Stimulated activated CD4-positive, alpha-beta T cell treated with anti-CD3 and anti-CD28 coated beads, Interleukin-4, amount 100 ng/mL, for 4 hours (primary cell): ENCODE measurements at regions not wholly inside any gene's neighbourhood (a gene's known extent, or its start where the extent isn't known, plus 50 kb on each side); places are given as distances from the start of the nearest gene placed in this dataset.
"Not testable (repeated sequence)": the region's sequence is repeated elsewhere in the genome, so short reads cannot be mapped to it uniquely, and the experiment has no call there.

Experiments
- DNase-seq, 2 experiments: peaks; one replicate each; pipeline ENCODE4 v3.0.0-alpha.2; 2020

DNA sequence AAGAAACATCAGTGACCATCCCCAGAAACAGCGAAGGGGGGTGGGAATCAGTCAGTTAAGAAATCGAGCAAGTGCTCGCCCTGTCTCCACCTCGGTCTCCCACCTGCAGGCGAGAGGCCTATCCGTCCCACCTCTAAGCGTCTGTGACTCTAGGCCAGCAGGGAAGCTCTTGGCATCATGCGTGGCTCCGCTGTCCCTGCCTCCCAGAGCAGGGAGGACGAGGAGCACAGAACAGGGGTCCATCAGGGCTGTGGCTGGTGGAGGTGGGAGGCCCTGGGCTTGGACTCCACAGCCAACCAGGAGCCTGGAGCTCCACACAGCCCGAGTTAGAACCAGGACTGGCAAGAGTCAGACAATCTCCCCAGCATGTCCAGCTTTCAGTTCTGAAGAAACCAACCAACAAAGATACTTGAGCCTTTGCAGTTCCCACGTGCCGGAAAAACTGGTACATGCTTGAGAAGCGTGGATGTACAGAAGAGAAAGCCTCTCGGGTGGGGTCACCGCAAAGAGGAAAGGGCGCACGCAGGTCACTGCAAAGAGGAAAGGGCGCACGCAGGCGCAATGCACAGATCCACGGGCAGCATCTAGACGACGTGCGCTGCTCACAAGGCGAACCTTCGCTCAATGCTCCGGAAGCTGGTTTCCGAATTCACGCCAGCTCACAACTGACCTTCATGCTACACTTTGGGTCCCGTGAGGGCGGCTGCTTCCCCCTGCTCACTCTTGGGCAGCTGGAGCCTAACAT, 104.5 kb upstream of the ALKAL2 start:
- DNase-seq, result no peak

DNA sequence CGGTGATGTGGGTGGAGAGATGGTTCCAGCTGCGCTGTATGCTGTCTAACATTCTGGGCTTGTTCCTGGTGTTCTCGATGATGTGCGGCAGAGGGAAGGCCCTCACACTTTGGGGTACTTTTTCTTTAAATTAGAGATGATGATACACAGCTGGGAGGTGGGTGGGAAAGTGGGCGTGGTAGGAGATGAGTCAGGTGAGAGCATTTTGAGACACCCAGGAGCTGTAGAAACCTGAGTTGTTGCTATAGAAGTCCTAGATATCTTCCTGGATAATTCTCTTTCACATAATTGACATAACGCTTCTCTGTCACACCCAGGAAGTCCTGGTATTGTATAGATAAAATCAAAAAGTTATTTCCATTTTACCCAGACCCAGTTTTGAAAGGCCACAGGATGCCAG, 103.8 kb upstream of the ALKAL2 start:
- peak in 1 of 2 experiments; percentile 30 for DNase-seq

DNA sequence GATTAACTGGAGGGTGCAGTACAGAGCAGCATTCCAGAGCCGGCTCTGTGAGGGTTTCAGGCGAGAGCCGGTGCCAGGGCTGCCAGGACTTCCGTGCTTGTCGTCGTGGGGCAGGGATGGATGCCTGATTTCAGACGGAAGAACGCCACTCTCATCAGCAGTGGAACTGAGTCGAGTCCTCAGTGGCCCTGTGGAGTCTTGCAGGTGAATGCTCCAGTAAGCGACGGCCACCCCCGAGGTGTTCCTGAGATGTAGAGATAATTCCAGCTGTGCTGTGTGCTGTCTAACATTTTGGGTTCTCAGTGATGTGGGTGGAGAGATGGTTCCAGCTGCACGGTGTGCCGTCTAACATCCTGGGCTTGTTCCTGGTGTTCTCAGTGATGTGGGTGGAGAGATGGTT, 103.1 kb upstream of the ALKAL2 start:
- no peak for DNase-seq

DNA sequence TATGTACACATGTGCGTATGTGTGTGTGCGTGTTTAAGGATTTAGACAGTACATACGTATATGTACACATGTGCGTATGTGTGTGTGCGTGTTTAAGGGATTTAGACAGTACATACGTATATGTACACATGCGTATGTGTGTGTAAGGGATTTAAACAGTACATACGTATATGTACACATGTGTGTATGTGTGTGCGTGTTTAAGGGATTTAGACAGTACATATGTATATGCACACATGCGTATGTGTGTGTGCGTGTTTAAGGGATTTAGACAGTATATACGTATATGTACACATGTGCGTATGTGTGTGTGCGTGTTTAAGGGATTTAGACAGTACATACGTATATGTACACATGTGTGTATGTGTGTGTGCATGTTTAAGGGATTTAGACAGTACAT, 102.1 kb upstream of the ALKAL2 start:
- not testable (repeated sequence) for DNase-seq

DNA sequence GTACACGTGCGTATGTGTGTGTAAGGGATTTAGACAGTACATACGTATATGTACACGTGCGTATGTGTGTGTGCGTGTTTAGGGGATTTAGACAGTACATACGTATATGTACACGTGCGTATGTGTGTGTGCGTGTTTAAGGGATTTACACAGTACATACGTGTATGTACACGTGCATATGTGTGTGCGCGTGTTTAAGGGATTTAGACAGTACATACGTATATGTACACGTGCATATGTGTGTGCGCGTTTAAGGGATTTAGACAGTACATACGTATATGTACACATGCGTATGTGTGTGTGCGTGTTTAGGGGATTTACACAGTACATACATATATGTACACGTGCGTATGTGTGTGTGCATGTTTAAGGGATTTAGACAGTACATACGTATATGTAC, 100.9 kb upstream of the ALKAL2 start:
- not testable (repeated sequence) for DNase-seq

DNA sequence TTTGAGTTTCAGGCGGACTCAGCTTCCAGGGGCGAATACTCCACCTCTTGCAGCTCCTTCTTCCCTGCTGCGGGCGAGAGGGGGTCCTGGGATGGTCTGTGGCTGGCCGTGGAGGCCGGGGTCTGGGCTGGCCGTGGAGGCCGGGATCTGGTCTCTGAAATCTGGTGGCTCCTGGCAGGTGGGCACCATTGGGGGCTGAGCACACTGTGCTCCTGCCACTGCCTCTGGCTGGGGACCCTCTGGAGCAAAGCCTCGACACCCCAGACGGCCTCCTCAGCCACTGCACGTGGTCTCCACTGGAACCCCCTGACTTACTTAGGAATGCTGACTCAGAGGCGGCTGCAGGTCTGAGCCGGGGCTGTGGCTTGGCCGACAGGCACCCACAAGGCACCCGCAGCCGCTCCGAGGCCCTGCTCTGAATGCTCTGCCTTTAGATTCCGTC, 100.1 kb upstream of the ALKAL2 start:
- DNase-seq, result no peak

DNA sequence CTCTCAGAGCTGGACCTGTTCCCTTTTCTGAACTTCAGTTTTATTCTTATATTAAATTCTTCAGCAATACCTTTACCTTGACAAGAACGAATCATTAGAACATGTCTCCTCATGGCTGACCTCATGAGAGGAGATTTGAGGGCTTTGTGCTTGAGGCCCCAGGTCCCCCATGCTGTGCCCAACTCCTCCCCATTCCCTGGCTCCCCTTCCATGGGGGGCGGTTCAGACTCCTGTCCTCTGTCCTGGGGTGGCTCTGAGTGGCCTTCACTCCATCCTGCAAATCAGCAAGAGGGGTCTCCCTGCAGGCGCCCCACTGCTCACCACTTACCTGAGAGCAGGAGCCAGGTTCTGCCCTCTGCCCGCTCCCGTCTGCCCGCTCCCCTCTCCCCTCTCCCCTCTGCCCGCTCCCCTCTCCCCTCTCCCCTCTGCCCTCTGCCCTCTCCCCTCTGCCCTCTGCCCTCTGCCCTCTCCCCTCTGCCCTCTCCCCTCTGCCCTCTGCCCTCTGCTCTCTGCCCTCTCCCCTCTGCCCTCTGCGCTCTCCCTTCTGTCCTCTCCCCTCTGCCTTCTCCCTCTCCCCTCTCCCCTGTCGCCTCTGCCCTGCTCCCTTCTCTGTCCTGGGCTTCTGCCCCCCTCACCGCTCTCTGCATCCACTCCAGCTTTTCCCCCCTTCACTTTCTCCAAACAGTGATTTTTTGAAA, 98.7 kb upstream of the ALKAL2 start:
- DNase-seq, result no peak

DNA sequence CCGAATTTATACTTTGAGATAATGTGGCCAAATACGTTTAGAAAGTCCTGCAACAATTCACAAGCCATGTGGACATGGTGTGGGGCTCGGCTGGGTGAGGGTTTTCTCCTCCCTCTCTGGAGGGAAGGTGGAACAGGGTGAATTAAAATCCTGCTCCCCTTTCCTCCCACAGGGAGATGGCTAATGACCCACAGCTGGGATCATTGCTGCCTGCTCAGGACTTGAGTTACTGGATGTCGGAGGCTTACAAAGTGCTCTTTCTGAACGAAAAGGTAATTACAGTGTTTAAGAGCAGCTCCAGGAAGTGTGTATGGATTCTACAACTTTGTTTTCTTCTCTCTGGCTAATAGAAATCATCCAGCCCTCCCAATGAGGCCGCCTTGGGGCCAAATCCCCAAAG, 97.9 kb upstream of the ALKAL2 start:
- DNase-seq, result no peak

DNA sequence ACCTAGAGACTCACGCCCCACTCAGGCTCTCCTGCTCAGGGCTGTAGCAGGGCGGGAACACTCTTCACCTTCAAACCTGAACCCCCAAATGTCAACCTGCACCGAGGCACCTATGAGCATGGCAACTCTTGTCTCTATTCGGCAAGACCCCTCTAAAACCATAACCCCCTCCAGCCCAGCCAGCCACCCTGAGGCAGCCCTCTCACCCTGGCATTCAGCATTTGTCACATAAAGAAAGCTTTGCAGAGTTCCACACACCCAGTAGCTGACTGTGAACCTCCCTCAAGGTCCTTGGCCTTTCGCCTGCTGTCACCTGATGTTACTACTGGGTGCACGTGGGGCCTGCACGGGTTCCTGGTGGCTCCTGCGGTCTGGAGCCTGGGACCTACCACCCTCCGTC, 97.2 kb upstream of the ALKAL2 start:
- DNase-seq, result no peak

DNA sequence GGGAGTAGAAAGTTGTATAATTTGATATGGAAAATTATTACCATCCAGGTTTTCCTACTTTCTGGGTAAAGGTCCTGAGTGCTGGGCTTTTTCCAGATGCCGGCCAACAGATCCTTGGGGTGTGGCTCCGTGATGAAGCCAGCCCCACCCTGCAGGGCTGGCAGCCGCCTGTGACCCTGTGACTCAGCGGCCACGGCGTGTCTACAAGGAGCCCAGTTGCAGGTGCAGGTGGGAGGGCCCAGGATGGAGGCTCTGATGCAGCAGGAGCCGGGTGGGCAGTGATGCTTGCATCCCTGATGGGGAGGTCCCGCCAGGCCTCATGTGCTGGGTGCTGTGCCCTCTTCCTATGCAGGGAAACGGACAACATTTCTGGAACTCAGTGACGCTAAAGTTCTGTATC, 96.0 kb upstream of the ALKAL2 start:
- no peak for DNase-seq

DNA sequence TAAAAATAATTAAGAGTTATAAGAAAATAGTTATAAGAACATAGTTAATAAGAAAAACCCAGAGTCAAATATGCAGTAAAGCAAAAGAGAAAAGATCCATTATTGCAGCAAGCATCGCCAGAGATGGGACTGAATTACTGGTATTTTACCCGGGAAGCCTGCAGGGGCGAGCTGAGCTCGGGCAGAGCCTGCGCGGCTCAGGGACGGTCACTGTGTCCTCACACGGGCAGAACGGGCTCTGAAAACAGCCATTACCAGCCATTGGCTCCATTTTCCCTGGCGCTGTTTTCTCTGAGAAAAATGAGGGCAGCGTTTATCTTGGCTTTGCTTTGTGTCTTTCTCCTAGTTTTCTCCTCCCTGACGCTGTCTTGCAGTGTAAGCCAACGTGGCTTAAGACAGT, 95.3 kb upstream of the ALKAL2 start:
- DNase-seq, result no peak

DNA sequence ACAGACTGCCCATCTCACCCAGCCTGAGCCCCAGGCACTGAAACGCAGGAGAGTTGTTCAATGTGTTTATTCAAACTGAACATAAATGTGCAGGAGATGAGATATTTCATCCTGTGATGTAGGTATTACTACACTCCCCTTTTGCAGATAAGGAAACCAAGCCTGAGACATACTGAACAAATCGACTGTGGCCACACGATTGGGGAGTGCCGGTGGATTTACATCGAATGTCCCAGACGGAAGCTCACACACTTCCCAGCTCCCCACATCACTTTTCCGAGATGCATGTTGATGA, 94.8 kb upstream of the ALKAL2 start:
- no peak for DNase-seq

DNA sequence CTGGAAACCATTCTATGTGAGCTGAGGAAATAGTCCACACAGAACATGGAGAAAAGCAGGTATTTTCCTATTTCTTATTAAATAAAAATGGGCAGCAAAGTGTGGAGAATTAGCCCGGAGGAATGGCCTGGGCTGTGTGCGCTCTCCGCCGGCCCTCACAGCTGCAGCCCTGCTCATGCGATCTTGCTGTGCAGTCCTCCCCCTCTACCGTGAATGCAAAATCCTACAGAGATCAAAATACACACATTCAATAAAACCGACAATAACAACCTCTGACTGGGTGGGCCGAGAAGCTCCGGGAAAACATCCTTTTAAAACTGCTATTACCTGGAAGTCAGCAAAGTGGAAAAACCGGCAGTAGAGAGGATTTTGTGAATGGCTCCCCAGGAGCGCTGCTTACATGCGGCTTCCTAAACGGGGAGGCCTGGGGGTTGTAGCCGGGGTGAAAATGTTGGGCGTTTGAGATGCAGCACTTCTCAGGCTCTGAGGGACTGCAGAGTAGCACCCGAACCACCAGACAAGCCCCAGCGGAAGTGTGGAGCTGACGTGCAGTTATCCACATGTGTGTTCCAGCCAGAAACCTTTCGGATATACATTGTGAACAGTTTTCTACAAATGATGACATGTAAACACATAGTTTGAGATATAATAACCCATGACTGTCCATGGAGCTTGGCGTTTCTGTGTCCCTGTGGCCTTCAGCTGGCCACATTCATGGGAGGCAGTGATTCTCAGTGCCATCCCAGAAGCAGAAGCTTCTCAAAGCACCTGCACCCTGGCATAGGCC, 94.2 kb upstream of the ALKAL2 start:
- no peak for DNase-seq

DNA sequence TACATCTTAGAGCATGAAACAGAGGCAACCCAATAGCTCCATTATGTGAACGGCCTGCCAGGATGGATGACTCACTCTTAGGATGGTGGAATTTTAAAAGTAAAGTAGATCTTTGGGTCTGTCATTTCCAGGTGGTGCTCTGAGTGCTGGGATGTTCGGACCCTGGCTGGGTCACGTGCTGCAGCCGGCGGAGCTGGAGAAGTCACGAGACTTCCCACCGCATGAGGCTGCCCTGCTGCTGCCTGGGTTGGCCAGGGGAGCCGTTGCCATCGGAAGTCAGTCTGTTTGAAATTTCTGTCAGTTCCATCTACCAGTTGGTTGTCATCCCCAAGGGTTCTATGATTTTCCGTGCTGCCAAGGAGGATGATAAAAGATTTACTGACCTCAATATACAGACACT, 93.3 kb upstream of the ALKAL2 start:
- no peak for DNase-seq

DNA sequence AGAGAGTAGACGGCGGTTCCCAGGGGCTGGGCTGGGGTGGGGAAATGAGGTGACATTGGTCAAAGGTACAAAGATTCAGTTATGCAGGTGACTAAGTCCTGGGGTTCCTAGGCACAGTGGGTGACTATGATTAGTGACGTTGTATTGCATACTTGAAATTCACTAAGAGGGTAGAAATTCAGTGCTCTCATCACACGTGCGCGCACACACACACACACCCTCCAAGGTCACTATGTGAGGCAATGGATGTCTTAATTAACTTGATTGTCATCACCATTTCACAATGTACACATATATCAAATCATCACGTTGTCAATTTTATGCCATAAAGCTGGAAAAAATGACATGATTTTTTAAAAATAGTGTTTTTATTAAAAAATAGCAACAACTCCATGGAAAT, 92.9 kb upstream of the ALKAL2 start:
- no peak for DNase-seq

DNA sequence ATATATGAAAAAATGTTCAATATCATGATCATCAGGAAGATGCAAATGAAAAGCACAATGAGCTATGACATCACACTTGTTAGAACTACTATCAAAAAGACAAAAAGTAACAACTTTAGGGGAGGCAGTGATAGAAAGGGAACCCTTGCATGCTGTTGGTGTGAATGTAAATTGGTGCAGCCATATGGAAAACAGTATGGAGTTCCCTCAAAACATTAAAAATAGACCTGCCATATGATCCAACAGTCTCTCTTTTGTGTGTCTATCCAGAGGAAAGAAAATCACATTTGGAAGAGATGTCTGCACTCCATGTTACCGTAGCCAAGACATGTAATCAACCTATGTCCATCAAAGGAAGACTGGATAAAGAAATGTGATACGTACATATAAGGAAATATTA, 92.3 kb upstream of the ALKAL2 start:
- DNase-seq, result no peak

DNA sequence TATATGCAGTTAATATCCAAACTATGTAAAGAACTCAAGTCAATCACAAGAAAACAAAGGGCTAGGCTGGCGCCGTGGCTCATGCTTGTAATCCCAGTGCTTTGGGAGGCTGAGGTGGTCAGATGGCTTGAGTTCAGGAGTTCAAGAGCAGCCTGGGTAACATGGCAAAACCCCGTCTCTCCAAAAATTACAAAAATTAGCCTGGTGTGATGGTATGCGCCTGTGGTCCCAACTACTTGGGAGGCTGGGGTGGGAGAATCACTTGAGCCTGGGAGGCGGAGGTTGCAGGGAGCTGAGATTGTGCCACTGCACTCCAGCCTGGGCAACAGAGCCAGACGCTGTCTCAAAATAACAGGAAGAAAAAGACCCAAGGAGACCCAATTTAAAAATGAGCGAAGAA, 91.9 kb upstream of the ALKAL2 start:
- no peak for DNase-seq

DNA sequence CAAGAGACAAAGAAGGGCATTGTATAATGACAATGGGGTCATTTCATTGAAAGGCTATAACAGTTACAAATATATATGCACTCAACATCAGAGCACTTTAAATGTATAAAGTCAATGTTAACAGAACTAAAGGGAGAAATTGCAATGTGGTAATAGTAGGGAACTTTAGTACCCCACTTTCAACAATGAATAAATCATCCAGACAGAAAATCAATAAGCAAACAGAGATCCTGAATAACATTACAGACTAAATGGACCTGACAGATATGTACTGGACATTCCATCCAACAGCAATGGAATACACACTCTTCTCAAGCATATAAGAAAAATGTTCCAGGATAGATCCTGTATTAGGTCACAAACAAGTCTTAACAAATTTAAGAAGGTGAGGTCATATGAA, 90.5 kb upstream of the ALKAL2 start:
- no peak for DNase-seq

DNA sequence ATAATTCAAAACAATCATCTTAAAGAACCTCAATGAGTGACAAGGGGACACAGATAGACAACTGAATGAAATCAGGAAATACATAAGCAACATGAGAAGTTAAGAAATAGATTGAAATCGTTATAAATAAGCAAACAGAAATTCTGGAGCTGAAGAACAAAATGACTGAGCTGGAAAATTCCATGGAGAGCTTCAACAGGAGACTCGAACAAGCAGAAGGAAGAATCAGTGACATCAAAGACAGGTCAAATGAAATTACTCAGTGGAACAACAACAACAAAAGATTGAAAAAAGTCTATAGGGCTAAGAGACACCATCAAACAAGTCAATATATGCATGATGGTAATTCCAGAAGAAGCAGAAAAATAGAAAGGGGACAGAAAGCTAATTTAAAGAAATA, 89.5 kb upstream of the ALKAL2 start:
- no peak for DNase-seq

DNA sequence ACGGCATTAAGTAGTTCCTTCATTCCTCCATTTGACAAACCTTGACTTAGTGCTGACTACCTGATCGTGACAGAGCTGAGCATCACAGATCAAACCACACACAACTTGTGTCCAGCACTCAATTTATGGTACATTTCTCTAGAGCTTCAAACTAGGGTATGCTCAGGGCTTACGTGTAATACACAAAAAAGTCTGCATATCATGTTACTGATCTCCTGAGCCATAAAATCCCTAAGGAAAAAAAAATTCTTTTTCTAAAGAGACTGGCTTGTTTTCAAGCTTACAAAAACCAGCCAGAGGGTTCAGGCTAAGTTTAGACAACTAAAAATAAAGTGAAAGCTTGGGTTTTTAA, 88.0 kb upstream of the ALKAL2 start:
- no peak for DNase-seq

DNA sequence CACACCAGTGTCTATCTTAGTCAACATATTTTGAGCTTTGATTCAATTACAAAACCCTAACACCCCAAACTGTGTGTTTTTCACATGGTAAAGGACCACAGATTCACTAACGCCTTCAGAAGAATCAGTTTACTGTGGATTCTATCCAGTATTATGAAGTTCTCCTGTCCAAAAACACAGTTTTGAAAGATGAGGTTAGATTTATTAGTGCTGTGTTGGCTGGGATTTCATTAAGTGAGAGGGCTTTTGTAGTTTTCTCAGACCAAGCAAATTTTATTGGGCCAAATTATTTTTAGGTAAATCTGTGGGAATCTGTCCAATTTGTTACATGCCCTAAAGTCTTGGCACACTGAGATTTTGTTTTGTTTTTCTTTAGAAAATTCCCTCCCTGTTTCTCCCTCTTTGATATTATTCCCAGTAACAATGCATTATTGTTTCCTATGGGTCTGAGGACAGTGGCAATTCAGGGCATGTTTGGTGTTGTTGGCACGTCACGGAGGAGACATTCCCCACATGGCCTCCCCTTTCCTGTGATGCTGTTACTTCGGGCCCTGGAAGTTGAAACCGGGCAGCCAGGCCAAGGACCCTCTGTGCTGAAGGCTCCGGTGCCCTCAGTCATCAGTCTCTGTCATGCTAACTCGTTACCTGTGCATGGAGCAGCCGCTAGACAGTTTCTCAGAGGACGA, 87.5 kb upstream of the ALKAL2 start:
- no peak for DNase-seq

DNA sequence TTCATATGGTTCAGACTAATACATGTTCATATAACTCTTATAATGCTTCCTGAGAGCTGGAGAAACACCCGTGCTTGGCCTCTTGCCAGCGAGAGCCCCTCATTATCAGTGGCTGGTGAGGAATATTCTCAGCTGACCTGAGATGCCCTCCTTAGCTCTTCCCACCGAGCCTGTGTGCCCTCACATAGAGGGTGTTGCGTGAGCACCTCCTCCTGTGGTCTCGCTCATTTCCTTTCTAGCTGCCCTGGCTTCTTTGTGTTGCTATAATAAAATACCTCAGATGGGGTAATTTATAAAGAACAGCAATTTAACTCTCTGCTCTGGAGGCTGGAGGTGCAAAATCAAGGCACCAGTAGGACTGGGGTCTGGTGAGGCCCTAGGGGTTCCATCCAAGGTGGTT, 80.5 kb upstream of the ALKAL2 start:
- no peak for DNase-seq

DNA sequence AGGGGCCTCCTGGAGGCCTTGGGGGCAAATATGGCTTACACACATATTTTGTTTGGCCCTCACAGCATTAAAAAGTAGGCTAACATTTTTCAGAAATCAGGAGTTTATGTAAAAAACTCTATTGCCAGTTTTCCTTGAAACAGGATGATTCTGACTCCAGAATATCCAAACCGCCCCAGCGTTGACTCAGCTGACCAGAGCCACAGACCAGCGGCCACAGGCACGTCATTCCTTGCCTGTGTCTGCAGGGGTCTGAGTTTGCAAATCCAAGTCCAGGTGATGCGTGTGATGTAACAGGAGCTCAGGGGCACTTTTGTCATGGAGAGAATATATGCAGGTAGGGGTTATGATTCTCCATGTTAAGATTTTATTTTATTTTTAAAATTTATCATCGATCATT, 79.4 kb upstream of the ALKAL2 start:
- no peak for DNase-seq

DNA sequence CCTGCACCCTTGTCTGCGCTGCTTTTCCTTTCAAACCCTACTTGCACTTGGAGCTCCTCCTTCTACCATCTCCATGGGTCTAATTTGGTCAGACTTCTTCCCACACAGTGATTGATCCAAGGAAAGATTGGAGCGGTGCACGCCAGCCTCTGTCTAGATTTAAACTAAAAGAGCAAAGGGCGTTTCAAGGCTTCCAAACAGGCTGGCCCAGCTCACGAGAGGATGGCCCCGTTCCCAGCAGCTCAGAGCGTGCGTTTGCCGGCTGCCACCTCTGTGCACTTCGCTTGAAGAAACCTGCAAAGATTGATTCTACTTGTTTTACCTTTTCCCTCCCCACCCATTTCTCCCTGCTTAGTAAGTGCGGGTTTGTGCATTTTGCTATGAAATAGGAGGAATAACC, 78.8 kb upstream of the ALKAL2 start:
- no peak for DNase-seq
